ENCODE measurements at regions not wholly inside any gene's neighbourhood (a gene's known extent, or its start where the extent isn't known, plus 50 kb on each side); places are given as distances from the start of the nearest gene placed in this dataset.

DNA sequence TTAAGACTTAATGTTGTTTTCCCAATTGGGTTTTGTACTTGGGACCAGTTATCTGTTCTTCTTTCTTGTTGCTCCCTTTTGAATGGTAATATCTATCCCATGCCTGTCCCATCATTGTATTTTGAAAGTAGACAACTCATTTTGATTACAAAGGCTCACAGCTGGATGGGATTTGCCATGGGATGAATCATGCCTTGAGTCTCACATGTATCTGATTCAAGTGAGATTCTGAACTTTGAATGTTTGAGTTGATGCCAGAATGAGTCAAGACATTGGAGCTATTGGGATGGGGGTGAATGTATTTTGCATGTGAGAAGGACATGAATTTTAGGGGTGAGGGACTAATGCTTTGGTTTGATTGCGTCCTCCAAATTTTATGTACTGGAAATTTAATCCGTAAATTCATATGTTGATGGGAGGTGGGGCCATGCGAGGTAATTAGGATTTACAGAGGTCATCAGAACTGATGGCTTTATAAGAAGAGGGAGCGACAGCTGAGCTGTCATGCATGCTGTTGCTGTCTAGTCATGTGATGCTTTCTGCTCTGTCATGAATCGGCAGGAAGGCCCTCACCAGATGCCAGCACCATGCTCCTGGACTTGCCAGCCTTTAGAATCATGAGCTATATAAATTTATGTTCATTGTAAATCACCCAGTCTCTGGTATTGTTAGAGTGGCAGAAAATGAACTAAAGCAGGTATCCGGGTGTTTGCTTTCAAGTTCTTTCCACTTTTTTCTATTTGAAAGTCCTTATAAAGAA, 741.3 kb upstream of the RAB6C start:
- H3K9me3 Mint-ChIP-seq, result peaks cover 9% of the 10 kb centered on the region
- TF ChIP-seq, protein P1, sequence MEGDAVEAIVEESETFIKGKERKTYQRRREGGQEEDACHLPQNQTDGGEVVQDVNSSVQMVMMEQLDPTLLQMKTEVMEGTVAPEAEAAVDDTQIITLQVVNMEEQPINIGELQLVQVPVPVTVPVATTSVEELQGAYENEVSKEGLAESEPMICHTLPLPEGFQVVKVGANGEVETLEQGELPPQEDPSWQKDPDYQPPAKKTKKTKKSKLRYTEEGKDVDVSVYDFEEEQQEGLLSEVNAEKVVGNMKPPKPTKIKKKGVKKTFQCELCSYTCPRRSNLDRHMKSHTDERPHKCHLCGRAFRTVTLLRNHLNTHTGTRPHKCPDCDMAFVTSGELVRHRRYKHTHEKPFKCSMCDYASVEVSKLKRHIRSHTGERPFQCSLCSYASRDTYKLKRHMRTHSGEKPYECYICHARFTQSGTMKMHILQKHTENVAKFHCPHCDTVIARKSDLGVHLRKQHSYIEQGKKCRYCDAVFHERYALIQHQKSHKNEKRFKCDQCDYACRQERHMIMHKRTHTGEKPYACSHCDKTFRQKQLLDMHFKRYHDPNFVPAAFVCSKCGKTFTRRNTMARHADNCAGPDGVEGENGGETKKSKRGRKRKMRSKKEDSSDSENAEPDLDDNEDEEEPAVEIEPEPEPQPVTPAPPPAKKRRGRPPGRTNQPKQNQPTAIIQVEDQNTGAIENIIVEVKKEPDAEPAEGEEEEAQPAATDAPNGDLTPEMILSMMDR (IDR thresholded peaks at IDR 0.05; ENCODE audit: unreplicated experiment in 3 of 3), result no peak
- no peaks in the 10 kb centered on the region for H3K27me3 Mint-ChIP-seq (ENCODE audit: low read depth)
- H3K4me1 Mint-ChIP-seq, result peaks cover 31% of the 10 kb centered on the region
- H3K4me3 Mint-ChIP-seq, result no peak overlapping the region
- no peaks in the 10 kb centered on the region for H3K36me3 Mint-ChIP-seq (ENCODE audit: low read depth)
- no peak overlapping the region for H3K27ac Mint-ChIP-seq

DNA sequence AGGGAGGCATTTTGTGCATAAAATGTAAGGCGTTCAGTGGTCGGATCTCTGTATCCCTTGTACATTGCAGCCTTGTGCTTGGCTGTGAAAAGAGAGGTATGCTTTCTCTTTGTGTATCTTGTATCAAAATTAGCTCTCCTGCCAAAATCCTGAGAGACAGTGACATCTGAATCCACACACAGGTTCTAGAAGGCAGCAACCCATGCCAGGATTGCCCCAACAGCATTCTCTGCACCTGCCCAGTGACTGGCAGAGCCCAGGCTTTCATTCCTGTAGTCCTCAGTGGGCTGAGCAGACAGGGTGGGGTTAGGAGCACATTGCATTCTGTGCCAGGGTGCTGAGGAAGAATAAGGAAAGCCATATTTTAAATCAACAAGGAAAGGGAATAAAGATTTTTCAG, 740.3 kb upstream of the RAB6C start:
- H3K27ac Mint-ChIP-seq, result peak overlapping the region in 1 of 3 experiments; percentile 8
- peaks cover 31% of the 10 kb centered on the region for H3K4me1 Mint-ChIP-seq
- H3K36me3 Mint-ChIP-seq (ENCODE audit: low read depth), result no peaks in the 10 kb centered on the region
- H3K27me3 Mint-ChIP-seq (ENCODE audit: low read depth), result no peaks in the 10 kb centered on the region
- H3K9me3 Mint-ChIP-seq, result peaks cover 9% of the 10 kb centered on the region
- TF ChIP-seq, protein P1 (IDR thresholded peaks at IDR 0.05; ENCODE audit: unreplicated experiment in 3 of 3), result no peak
- H3K4me3 Mint-ChIP-seq, result no peak overlapping the region

DNA sequence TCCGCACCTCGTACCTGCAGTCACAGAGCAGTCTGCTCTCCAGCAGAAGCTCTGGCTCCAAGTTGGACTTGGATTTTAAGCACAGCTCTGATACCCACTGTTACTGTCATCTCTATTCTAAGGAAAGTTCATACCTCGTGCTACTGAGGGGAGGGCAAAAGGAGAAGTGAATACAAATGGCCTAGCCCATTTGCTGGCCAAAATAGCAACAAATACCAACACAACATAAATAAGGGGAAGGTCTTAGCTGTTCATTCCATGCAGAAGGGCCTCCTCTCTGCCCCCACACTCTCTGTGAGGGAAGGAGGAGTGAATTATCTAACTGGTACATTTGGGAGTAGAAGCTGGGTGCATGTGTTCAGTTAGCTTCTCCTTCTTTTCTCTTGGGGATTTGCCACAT, 739.4 kb upstream of the RAB6C start:
- peaks cover 31% of the 10 kb centered on the region for H3K4me1 Mint-ChIP-seq
- no peaks in the 10 kb centered on the region for H3K36me3 Mint-ChIP-seq (ENCODE audit: low read depth)
- peak overlapping the region in 1 of 3 experiments; percentile 8 for H3K27ac Mint-ChIP-seq
- H3K9me3 Mint-ChIP-seq, result peaks cover 12% of the 10 kb centered on the region
- H3K27me3 Mint-ChIP-seq (ENCODE audit: low read depth), result no peaks in the 10 kb centered on the region
- no peak overlapping the region for H3K4me3 Mint-ChIP-seq
- TF ChIP-seq, protein P1 (IDR thresholded peaks at IDR 0.05; ENCODE audit: unreplicated experiment in 3 of 3), result no peak

DNA sequence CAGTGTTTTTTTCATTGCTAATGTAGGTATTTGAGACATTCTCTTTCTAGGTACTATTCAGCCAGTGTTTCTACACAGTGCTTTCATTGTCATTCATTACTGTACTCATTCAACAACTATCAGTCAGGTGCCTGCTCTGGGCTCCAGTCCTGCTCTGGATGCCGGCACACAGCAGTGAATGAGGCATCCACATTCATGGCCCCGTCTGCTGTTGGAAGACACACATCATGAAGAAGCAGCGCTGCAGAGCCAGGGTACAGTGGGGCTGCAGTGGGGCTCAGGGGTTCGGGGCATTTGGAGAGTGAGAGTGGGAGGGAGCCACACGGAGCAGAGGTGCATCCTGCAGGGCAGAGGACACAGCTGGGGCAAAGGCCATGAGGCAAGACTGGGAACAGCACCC, 737.2 kb upstream of the RAB6C start:
- Mint-ChIP-seq H3K27me3 (ENCODE audit: low read depth) (no peaks in the 10 kb centered on the region), H3K4me3 (no peak overlapping the region), H3K36me3 (ENCODE audit: low read depth) (no peaks in the 10 kb centered on the region), H3K4me1 (peaks cover 24% of the 10 kb centered on the region), H3K9me3 (peaks cover 8% of the 10 kb centered on the region), H3K27ac (no peak overlapping the region)
- TF ChIP-seq, protein P1 (IDR thresholded peaks at IDR 0.05; ENCODE audit: unreplicated experiment in 3 of 3), result no peak

DNA sequence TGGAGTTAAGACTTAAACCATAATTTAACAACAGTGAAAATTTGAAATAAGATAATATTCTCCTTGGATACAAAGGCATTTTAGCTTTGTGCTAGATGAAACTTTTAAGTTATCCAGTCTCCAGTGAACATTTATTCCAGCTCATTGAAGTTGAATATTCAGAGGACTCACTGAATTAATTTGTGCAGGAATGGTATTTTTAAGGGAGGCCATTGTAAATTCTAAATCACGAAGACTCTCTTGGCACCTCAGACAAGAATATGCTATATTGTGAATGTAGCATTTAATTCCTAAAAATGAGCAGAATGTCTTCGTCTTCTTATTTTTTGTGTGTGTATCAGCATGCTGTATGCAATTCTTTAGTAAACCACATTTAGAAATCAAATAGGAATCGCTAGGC, 731.7 kb upstream of the RAB6C start:
- Mint-ChIP-seq H3K4me3 (no peak overlapping the region), H3K4me1 (peaks cover 12% of the 10 kb centered on the region), H3K36me3 (ENCODE audit: low read depth) (no peaks in the 10 kb centered on the region), H3K27me3 (ENCODE audit: low read depth) (no peaks in the 10 kb centered on the region), H3K27ac (peak overlapping the region in 1 of 3 experiments; percentile 49), H3K9me3 (peaks cover 8% of the 10 kb centered on the region)
- TF ChIP-seq, protein P1 (IDR thresholded peaks at IDR 0.05; ENCODE audit: unreplicated experiment in 3 of 3), result no peak

DNA sequence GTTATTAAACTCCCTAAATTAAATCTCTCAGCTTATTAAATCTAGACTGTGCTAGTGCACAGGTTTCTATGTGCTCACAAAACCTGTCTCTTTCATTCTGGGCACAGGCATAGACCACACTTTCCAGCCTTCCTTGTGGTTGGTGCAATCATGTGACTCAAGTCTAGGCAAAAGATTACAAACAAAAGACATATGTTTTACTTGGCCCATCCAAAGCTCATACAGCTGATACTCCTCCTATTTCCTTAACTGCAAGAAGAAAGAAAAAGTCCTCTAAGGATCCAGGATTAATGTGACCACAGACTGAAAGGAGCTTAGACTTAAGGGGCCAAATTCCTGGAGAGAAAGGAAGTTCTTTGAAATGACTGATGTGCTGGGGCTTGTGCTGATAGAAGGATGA, 731.3 kb upstream of the RAB6C start:
- TF ChIP-seq, protein P1 (IDR thresholded peaks at IDR 0.05; ENCODE audit: unreplicated experiment in 3 of 3), result no peak
- Mint-ChIP-seq H3K27ac (peak overlapping the region; percentile 41 to 83 (median 49)), H3K4me1 (peaks cover 16% of the 10 kb centered on the region), H3K4me3 (no peak overlapping the region), H3K9me3 (peaks cover 8% of the 10 kb centered on the region), H3K36me3 (ENCODE audit: low read depth) (no peaks in the 10 kb centered on the region), H3K27me3 (ENCODE audit: low read depth) (no peaks in the 10 kb centered on the region)

All from nephron (organoid).